Pons (tissue), 1 donor: ENCODE measurements at regions not wholly inside any gene's neighbourhood (a gene's known extent, or its start where the extent isn't known, plus 50 kb on each side); places are given as distances from the start of the nearest gene placed in this dataset.

Experiments
- DNase-seq: peaks from one replicate; pipeline ENCODE4 v3.0.0-alpha.2; 2016; ENCODE audit warnings: low spot score

DNA sequence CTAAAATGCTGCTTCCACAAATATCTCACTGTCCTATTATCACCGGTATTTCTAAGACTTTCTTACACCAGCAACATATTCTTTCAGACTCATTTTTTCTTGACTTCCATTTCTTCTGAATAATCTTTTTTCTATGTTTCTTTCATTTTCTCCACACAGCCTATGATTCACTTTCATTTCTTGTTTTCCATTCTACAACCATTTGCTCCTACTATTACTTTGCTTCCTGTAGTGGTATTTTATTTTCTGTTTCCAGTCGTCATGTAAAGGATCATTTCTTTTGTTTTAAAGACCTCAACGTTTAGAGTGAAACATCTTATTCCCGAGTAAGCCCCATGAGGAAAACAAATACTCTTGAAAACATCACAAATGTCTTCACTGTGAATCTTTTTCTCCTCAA is 182.2 kb upstream of the MDGA2 start:
- DNase-seq = no peak

DNA sequence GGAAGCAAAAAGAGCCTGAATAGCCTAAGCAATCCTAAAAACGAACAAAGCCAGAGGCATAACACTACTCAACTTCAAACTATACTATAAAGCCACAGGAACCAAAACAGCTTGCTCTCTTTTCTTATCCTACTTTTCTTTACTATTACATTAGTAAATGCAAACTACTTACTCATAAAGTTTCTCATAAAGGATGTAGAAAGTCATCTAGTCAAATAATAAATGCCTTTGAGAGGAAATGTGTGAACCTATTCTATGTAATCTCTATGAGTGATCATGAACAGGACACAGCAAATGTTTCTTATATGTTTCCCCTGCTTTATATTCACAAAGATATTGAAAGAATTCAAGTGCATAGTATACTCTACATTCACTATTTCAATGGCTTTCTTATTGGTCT is 176.9 kb upstream of the MDGA2 start:
- no peak for DNase-seq

DNA sequence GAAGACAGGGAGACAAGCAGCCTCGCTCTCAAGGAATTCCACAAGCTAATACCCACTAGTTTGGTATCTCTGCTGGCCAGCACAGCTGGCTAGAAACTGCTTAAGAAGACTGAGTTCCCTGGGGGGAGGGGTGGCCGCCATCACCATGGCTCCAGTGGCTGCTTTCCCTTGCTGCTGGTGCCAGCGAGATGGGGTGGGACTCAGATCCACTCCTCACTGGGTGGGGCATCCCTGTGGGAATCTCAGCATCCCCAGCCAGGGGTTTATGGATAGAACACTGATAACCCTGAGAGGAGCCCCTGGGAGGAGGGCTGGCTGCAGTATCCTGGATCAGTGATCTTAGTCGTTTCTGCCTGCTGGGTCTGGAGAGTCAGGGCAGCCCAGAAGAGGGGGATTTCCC is 170.6 kb upstream of the MDGA2 start:
- DNase-seq = no peak

DNA sequence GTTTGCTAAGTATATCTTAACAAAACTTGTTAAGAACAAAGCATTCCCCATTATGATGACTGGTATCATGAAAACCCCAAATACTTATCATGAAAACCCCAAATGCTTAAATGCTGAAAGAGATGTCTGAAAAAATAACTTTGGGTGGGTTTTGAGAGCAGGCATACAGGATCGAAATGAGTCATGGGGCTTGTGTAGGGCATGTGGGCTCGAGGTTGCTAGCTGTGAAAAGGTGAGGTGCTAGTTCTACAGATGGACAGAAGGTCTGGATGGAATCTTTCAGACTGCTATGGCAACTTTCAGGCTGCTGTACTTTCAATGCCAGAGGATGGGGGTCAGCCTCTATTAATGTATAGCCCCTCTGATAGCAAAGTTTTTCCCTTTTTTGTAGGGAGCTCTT is 167.8 kb upstream of the MDGA2 start:
- DNase-seq = no peak

DNA sequence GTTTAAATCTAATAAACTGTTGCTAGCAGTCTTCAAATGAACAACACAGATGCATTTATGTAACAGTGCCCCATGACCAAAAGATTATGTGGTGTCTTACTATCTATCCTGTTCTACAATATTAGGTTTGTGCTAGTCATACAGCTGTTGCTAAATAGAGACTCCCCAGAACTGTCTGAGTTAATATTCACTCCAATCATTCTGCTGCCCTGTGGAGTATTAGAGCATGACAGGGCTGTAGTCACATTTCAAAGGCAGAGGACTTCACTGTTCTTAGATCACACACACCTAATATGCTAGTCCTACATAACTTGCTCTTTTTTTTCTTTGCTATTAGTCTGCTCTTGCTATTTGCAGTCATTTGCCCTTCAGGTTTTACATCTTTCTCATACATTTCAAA is 157.6 kb upstream of the MDGA2 start:
- no peak for DNase-seq

DNA sequence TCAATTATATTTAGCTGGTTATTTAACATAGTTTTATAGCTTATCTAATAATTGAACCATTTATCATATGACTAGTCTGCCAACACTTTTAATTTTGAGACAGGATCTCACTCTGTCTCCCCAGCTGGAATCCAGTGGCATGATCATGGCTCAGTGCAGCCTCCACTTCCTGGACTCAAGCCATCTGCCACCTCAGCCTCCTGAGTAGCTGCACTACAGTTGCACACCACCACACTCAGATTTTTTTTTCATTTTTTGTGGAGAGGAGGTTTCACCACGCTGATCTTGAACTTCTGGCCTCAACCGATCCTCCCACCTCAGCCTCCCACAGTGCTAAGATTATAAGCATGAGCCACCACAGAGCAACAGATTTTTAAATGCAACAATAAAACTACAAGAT is 151.4 kb upstream of the MDGA2 start:
- DNase-seq = no peak

DNA sequence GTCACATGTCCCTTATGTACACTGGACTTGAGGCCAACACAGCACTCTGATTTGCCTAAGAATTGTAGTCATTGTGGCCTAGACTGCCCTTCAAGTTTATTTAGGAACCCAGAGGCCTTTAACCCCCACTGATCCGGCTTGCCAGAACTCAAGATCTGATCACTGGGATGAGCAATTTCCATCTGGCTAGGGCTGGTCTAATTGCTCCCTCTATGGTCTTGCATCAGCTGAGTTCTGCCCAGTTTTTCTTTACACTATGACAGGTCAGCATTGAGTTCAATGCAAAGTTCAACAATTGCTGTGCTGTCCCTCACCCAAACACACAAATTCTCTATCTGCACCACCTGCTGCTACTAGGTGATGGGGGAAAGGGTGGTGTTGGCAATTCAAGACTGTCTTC is 146.9 kb upstream of the MDGA2 start:
- no peak for DNase-seq

DNA sequence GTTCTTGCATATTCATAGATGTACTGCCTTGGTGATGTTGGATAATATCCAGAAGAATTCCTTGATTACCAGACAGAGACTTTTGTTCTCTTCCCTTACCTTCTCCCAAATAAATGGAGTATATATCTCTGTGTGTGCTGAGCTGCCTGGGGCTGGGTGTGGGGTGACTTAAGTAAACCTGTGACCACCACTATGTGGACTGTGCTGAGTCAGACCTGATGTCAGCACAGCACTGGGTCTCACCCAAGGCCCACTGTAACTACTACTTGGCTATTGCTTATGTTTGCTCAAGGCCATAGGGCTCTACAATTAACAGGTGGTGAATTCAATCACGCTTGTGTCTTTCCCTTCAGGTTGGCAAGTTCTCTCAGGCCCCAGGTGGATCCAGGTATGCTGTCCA is 145.7 kb upstream of the MDGA2 start:
- DNase-seq = no peak

DNA sequence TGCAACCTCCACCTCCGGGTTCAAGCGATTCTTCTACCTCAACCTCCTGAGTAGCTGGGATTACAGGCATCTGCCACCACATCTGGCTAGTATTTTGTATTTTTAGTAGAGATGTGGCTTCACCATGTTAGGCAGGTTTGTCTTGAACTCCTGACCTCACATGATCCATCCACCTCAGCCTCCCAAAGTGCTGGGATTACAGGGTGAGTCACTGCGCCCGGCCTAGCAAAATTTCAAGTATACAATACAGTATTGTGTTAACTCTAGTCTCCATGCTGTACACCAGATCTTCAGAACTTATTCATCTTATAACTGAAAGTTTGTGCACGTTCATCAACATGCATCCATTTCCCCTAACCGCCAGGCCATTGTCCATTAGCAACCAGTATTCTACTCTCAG is 115.1 kb upstream of the MDGA2 start:
- no peak for DNase-seq

DNA sequence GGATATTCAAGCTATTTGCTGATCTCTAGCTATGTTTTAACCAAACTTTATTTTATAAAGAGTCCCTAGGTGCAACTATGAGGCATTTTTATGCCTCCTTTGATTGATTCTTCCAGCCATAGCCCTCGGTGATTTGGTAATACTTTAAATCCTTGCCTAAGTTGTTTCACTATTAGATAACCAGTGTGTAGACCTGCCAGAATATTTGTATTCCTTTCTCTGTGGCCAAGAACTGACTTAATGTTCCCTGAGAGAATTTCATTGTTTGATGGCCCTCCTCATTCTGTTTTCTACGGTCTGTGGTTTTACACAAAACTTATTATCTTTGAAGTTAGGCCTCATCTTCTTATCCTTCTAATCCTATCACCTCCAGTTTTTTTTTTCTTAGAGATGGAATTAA is 109.7 kb upstream of the MDGA2 start:
- DNase-seq = no peak

DNA sequence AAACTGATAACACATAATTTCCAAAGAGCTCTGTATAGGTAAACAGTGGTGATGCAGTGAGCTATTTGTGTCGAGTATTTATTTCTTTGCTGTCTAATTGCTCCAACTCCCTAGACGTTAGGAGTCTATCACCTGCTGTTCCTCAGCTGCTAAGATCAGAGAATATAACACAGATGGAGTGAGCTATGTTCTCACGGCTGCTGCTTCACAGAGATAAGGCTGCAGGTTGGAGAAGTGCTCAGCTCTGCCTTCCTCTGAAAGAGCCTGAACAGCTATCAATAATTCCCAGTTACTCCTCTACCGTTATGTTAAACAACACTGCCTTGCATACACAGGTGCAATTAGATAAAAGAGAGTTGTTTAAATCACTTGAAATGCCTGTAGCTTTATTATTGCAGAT is 103.2 kb upstream of the MDGA2 start:
- no peak for DNase-seq

DNA sequence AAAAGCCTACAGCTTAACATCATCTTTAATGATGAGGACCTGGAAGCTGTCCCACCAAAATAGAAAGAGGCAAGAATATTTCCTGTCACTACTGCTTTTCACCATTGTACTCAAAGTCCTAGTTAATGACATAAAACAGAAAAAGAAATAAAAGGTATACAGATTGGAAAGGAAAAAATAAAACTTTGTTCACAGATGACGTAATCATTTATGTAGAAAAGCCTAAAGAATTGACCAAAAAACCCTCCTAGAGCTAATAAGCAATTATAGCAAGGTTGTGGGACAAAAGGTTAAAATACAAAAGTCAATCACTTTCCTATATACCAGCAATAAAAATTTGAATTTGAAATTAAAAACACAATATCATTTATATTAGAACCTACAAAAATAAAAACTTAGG is 97.2 kb upstream of the MDGA2 start:
- no peak for DNase-seq

DNA sequence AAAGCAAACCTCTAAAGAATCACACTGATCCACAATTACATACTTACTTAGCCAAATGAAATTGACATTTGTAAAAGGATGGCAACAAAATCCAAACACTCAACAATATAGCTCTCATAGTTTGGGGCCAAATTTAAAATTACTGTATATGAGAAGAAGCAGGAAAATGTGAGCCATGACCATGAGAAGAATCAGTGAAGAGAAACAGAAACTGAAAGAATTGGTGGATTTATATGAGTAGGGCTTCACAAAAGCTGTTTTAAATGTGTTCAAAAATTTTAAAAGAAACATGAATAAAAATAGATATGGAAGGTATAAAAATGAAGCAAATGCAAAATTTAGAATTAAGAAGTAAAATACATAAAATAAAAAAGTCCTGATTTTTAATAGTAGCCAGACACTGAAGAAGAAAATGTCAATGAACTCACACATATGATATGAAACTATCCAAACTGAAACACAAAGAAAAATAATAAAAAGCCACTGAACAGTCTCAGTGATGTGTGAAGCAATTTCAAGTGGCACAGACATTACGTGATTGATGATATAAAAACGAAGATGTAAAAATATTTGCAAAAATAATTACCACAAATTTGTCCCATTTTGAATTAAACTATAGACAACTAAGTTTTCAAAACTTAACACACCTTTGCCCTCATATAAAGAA is 87.9 kb upstream of the MDGA2 start:
- DNase-seq = no peak

DNA sequence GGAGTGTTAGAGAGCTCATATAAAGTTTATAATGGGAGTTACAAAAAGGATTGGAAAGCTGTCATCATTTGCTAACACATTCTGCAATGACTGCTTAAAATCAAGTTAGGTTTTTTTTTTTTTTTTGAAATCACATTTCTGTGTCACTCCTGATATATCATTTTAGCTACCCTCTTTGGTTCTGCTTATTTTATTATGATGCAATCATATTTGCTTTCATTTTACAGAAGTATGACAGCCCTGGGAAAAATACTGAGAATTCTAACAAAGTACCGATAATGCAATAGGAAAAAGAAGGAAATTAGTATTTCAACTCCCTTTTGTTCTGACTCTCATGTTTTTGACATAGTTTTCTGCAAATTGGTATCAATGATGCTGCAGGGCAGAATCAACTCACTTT is 71.6 kb upstream of the MDGA2 start:
- DNase-seq = no peak

DNA sequence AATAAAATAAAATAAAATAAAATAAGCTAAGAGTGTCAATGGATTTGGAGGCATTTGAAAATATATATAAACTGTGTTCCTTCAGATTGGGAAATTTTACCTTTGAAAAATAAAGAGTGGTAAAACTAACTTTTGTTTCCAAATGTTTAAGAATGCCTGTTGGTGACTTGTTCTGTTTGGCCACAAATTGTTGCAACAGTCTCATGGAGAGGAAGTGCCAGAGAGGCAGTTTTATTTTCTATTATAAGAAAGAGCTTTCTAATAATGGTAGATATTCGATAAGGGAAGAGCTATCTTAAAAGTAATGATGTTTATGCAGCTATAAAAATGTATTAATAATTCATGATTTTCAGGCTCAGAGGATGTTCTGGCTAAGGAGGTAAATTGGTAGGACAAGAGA is 68.8 kb upstream of the MDGA2 start:
- DNase-seq = no peak

DNA sequence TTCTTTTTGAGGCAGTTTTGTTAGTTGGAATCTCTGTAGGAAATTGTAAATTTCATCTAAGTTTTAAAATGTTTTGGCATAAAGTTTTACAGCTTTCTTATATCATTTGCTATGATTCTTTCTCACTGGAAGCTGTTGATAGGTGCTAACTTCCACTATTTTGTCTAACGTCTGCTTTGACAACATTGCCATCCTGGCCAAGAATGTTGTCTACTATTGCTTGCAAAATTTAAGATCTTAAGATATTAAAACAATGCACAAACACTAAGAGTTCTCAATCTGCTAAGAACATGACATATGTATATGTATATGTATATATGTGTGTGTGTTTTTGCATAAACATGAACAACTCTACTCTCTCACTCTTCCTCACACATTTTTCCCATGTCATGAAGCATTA is 64.1 kb upstream of the MDGA2 start:
- DNase-seq = no peak

DNA sequence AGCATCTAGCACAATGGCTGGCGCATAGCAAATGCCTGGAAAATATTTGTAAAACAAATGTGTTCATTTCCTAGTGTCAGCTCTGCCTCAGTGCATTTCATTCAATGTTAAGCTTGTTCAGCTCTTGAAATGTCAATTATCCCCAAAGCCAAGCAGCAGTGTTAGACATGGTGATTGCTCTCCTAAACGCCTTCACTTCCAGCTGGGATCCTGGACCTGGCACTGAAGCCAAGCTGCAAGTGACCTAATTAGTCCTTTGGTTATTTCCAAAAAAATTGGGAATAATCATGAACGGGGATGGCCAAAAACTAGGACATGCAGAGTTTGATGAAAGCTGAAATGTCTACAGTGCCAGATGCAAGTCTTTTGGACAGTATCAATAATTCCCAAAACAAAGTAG is 54.9 kb upstream of the MDGA2 start:
- no peak for DNase-seq
